ENCODE measurements at regions not wholly inside any gene's neighbourhood (a gene's known extent, or its start where the extent isn't known, plus 50 kb on each side); places are given as distances from the start of the nearest gene placed in this dataset.

- no peaks in the 10 kb centered on the region for H3K9me3 ChIP-seq (ENCODE audit: control insufficient read depth, low read length)
- H3K27ac ChIP-seq (ENCODE audit: low read depth, low read length, severe bottlenecking): no peak overlapping the region
- H3K36me3 ChIP-seq (ENCODE audit: control insufficient read depth, insufficient read depth, low read length): no peaks in the 10 kb centered on the region
- 80 to 100% methylated on average over 2 of the region's 3 CpGs for WGBS, 2 experiments (ENCODE audit: insufficient coverage in 2 of 2)
- no peak overlapping the region for H3K4me3 ChIP-seq (ENCODE audit: extremely low read depth, insufficient read depth, low read length, poor library complexity, severe bottlenecking)
- H3K4me1 ChIP-seq (ENCODE audit: control insufficient read depth, insufficient read depth, low read length, poor library complexity, severe bottlenecking): no peaks in the 10 kb centered on the region
These were observed 408.7 kb downstream of the NUF2 start for GRCh38 chr1:163730411-163730821.

GRCh38 chr1:163737261-163737660 is 415.5 kb downstream of the NUF2 start:
- WGBS, 2 experiments (ENCODE audit: insufficient coverage in 2 of 2): 17% methylated on average over 1 of the region's 2 CpGs; no CpG with 5 or more reads in 1 of the 2 experiments
- Histone ChIP-seq H3K4me1 (ENCODE audit: control insufficient read depth, insufficient read depth, low read length, poor library complexity, severe bottlenecking) (peaks cover 8% of the 10 kb centered on the region), H3K36me3 (ENCODE audit: control insufficient read depth, insufficient read depth, low read length) (no peaks in the 10 kb centered on the region), H3K4me3 (ENCODE audit: extremely low read depth, insufficient read depth, low read length, poor library complexity, severe bottlenecking) (no peak overlapping the region), H3K9me3 (ENCODE audit: control insufficient read depth, low read length) (no peaks in the 10 kb centered on the region), H3K27ac (ENCODE audit: low read depth, low read length, severe bottlenecking) (peak overlapping the region; percentile 80)

- Histone ChIP-seq H3K4me1 (ENCODE audit: control insufficient read depth, insufficient read depth, low read length, poor library complexity, severe bottlenecking) (peaks cover 9% of the 10 kb centered on the region), H3K36me3 (ENCODE audit: control insufficient read depth, insufficient read depth, low read length) (no peaks in the 10 kb centered on the region), H3K27ac (ENCODE audit: low read depth, low read length, severe bottlenecking) (no peak overlapping the region), H3K9me3 (ENCODE audit: control insufficient read depth, low read length) (peaks cover 6% of the 10 kb centered on the region), H3K4me3 (ENCODE audit: extremely low read depth, insufficient read depth, low read length, poor library complexity, severe bottlenecking) (no peak overlapping the region)
- 83% methylated on average over 1 of the region's 2 CpGs; no CpG with 5 or more reads in 1 of the 2 experiments for WGBS, 2 experiments (ENCODE audit: insufficient coverage in 2 of 2)
These were observed 422.6 kb downstream of the NUF2 start for GRCh38 chr1:163744301-163744887.

GRCh38 chr1:163745204-163745603 is 423.4 kb downstream of the NUF2 start:
- Histone ChIP-seq H3K9me3 (ENCODE audit: control insufficient read depth, low read length) (peaks cover 6% of the 10 kb centered on the region), H3K4me3 (ENCODE audit: extremely low read depth, insufficient read depth, low read length, poor library complexity, severe bottlenecking) (no peak overlapping the region), H3K4me1 (ENCODE audit: control insufficient read depth, insufficient read depth, low read length, poor library complexity, severe bottlenecking) (peaks cover 9% of the 10 kb centered on the region), H3K36me3 (ENCODE audit: control insufficient read depth, insufficient read depth, low read length) (no peaks in the 10 kb centered on the region), H3K27ac (ENCODE audit: low read depth, low read length, severe bottlenecking) (no peak overlapping the region)
- WGBS, 2 experiments (ENCODE audit: insufficient coverage in 2 of 2): 40 to 100% methylated on average over 1 to 2 of the region's 2 CpGs

- no peak overlapping the region for H3K4me3 ChIP-seq (ENCODE audit: extremely low read depth, insufficient read depth, low read length, poor library complexity, severe bottlenecking)
- H3K4me1 ChIP-seq (ENCODE audit: control insufficient read depth, insufficient read depth, low read length, poor library complexity, severe bottlenecking): peaks cover 9% of the 10 kb centered on the region
- peak overlapping the region; percentile 85 for H3K27ac ChIP-seq (ENCODE audit: low read depth, low read length, severe bottlenecking)
- no peaks in the 10 kb centered on the region for H3K36me3 ChIP-seq (ENCODE audit: control insufficient read depth, insufficient read depth, low read length)
- peaks cover 6% of the 10 kb centered on the region for H3K9me3 ChIP-seq (ENCODE audit: control insufficient read depth, low read length)
These were observed 425.5 kb downstream of the NUF2 start for GRCh38 chr1:163747261-163747660.

- H3K9me3 ChIP-seq (ENCODE audit: control insufficient read depth, low read length): peaks cover 6% of the 10 kb centered on the region
- WGBS, 2 experiments (ENCODE audit: insufficient coverage in 2 of 2): no CpG with 5 or more reads among the region's 1 CpG
- no peak overlapping the region for H3K4me3 ChIP-seq (ENCODE audit: extremely low read depth, insufficient read depth, low read length, poor library complexity, severe bottlenecking)
- H3K27ac ChIP-seq (ENCODE audit: low read depth, low read length, severe bottlenecking): peak overlapping the region; percentile 85
- no peaks in the 10 kb centered on the region for H3K36me3 ChIP-seq (ENCODE audit: control insufficient read depth, insufficient read depth, low read length)
- peaks cover 9% of the 10 kb centered on the region for H3K4me1 ChIP-seq (ENCODE audit: control insufficient read depth, insufficient read depth, low read length, poor library complexity, severe bottlenecking)
These were observed 426.1 kb downstream of the NUF2 start for GRCh38 chr1:163747855-163748254.

GRCh38 chr1:163758977-163759670 is 437.4 kb downstream of the NUF2 start:
- Histone ChIP-seq H3K36me3 (ENCODE audit: control insufficient read depth, insufficient read depth, low read length) (no peaks in the 10 kb centered on the region), H3K4me1 (ENCODE audit: control insufficient read depth, insufficient read depth, low read length, poor library complexity, severe bottlenecking) (no peaks in the 10 kb centered on the region), H3K27ac (ENCODE audit: low read depth, low read length, severe bottlenecking) (no peak overlapping the region), H3K4me3 (ENCODE audit: extremely low read depth, insufficient read depth, low read length, poor library complexity, severe bottlenecking) (no peak overlapping the region), H3K9me3 (ENCODE audit: control insufficient read depth, low read length) (no peaks in the 10 kb centered on the region)
- 100% methylated on average over 1 to 2 of the region's 3 CpGs for WGBS, 2 experiments (ENCODE audit: insufficient coverage in 2 of 2)

GRCh38 chr1:163761898-163762297 is 440.1 kb downstream of the NUF2 start:
- 80% methylated on average over 1 of the region's 3 CpGs; no CpG with 5 or more reads in 1 of the 2 experiments for WGBS, 2 experiments (ENCODE audit: insufficient coverage in 2 of 2)

GRCh38 chr1:163766257-163766918 is 444.6 kb downstream of the NUF2 start:
- 92 to 100% methylated on average over 4 to 5 of the region's 7 CpGs for WGBS, 2 experiments (ENCODE audit: insufficient coverage in 2 of 2)

More at GRCh38 chr1:163761898-163762297, 440.1 kb downstream of the NUF2 start:
- Histone ChIP-seq H3K4me1 (ENCODE audit: control insufficient read depth, insufficient read depth, low read length, poor library complexity, severe bottlenecking) (no peaks in the 10 kb centered on the region), H3K36me3 (ENCODE audit: control insufficient read depth, insufficient read depth, low read length) (no peaks in the 10 kb centered on the region), H3K4me3 (ENCODE audit: extremely low read depth, insufficient read depth, low read length, poor library complexity, severe bottlenecking) (no peak overlapping the region), H3K27ac (ENCODE audit: low read depth, low read length, severe bottlenecking) (no peak overlapping the region), H3K9me3 (ENCODE audit: control insufficient read depth, low read length) (no peaks in the 10 kb centered on the region)

GRCh38 chr1:163768576-163768975 is 446.8 kb downstream of the NUF2 start:
- Histone ChIP-seq H3K27ac (ENCODE audit: low read depth, low read length, severe bottlenecking) (no peak overlapping the region), H3K4me3 (ENCODE audit: extremely low read depth, insufficient read depth, low read length, poor library complexity, severe bottlenecking) (no peak overlapping the region), H3K4me1 (ENCODE audit: control insufficient read depth, insufficient read depth, low read length, poor library complexity, severe bottlenecking) (no peaks in the 10 kb centered on the region), H3K9me3 (ENCODE audit: control insufficient read depth, low read length) (no peaks in the 10 kb centered on the region), H3K36me3 (ENCODE audit: control insufficient read depth, insufficient read depth, low read length) (no peaks in the 10 kb centered on the region)
- 100% methylated on average over 1 of the region's 5 CpGs for WGBS, 2 experiments (ENCODE audit: insufficient coverage in 2 of 2)

More at GRCh38 chr1:163766257-163766918, 444.6 kb downstream of the NUF2 start:
- no peaks in the 10 kb centered on the region for H3K4me1 ChIP-seq (ENCODE audit: control insufficient read depth, insufficient read depth, low read length, poor library complexity, severe bottlenecking)
- H3K36me3 ChIP-seq (ENCODE audit: control insufficient read depth, insufficient read depth, low read length): no peaks in the 10 kb centered on the region
- no peaks in the 10 kb centered on the region for H3K9me3 ChIP-seq (ENCODE audit: control insufficient read depth, low read length)
- no peak overlapping the region for H3K4me3 ChIP-seq (ENCODE audit: extremely low read depth, insufficient read depth, low read length, poor library complexity, severe bottlenecking)
- no peak overlapping the region for H3K27ac ChIP-seq (ENCODE audit: low read depth, low read length, severe bottlenecking)

- 79 to 90% methylated on average over 2 to 3 of the region's 4 CpGs for WGBS, 2 experiments (ENCODE audit: insufficient coverage in 2 of 2)
- Histone ChIP-seq H3K36me3 (ENCODE audit: control insufficient read depth, insufficient read depth, low read length) (no peaks in the 10 kb centered on the region), H3K4me3 (ENCODE audit: extremely low read depth, insufficient read depth, low read length, poor library complexity, severe bottlenecking) (no peak overlapping the region), H3K27ac (ENCODE audit: low read depth, low read length, severe bottlenecking) (peak overlapping the region; percentile 17), H3K9me3 (ENCODE audit: control insufficient read depth, low read length) (no peaks in the 10 kb centered on the region), H3K4me1 (ENCODE audit: control insufficient read depth, insufficient read depth, low read length, poor library complexity, severe bottlenecking) (peaks cover 2% of the 10 kb centered on the region)
These were observed 448.5 kb downstream of the NUF2 start for GRCh38 chr1:163770265-163770664.
